Hindlimb muscle (tissue), 1 donor: ENCODE measurements at regions not wholly inside any gene's neighbourhood (a gene's known extent, or its start where the extent isn't known, plus 50 kb on each side); places are given as distances from the start of the nearest gene placed in this dataset.
"Not testable (repeated sequence)": the region's sequence is repeated elsewhere in the genome, so short reads cannot be mapped to it uniquely, and the experiment has no call there.

ENCODE experiments used
- DNase-seq: peaks from one replicate; pipeline ENCODE4 v3.0.0-alpha.2; 2013

DNA sequence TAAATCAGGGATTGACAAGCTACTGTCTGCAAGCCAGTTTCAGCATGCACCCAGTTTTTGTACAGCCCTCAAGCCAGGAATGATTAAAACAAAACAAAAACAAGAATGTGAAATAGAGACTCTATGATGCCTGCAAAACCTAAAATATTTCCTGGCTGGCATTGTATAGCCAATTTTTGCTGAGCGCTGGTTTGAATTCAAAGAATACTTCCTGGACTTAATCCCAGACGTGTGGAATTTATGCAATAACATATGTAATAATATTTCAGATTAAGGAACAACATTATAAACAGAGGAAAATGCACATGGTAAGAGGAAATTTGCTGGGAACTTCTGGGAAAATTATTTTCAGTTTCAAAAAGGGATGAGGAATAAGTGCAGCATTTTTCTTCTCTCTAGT is 148.1 kb upstream of the RPRM start:
- DNase-seq, result no peak

DNA sequence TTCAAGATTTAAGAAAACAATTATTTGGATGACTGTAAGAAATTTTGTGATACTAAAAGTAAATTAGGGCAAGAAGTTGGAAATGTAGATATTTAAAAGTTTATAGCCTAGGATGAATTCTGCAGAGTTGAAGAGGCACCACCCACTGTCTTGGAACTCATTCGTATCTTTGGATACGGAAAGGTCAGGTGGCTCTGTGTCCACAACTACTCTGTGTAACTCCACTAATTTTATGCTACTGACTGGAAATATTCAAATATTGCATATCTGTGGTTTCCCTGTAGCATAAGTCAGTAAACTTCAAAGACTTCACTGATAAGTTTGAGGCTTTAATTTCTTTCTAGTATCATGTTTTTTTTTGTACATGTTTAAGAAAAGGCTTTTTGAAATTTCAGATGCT is 156.9 kb upstream of the RPRM start:
- DNase-seq, result no peak

- DNase-seq, result no peak
These were observed 162.5 kb upstream of the RPRM start for GRCh38 chr2:153641046-153641445.

- no peak for DNase-seq
These were observed 166.4 kb upstream of the RPRM start for GRCh38 chr2:153644955-153645354.

DNA sequence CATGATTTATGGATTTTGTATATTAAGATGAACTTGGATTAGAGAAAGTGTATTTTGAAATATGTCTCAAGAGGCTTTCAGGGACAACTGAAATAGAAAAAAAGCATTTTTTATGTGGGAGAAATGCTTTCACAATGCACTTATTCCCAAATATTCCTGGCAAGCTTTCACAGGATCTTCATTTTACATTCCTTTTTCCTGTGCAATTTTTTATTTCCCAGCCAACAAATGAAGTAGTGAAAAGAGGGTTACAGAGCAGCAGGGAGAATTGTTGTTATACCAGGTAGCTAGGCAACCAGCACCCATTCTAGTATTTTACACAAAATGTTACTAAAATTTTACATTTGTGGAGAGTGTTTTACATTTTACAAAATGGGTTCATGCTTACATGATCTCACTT is 167.0 kb upstream of the RPRM start:
- peak; percentile 33 for DNase-seq

DNA sequence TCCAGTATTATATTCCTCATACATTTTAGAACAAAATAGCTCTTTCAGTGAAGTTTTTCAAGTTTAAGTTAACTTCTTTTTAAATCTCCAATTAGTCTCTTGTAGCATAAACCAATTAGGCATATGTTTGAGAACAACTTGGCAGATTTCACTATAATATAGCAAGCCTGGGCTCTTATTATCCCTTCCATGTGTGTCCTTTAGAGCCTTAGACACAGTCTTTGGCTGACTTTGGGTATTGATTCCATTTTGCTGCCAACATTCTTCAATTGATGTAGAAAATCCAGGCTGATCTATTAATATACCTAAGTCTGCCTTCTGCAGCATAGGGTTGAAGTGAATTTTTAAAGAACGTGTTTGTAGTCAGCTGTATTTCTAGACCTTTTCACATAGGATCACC is 179.1 kb upstream of the RPRM start:
- no peak for DNase-seq

DNA sequence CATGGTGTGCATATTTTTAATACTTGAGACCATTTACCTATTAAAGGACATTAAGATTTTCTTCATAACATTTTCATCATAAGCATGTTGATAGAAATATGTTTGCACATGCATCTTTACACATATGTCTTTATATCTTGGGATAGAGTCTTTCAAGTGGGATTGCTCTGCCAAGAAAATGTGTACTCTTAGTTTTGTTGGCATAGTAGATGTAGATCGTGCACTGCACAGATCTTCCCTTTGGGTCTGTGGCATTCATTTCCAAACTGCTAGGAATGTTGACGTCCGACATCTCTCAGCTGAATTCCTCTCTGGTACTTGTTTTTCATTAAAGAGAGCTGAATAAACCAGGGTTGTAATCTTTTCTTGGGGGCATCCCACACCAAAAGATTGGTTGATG is 183.2 kb upstream of the RPRM start:
- DNase-seq, result no peak

DNA sequence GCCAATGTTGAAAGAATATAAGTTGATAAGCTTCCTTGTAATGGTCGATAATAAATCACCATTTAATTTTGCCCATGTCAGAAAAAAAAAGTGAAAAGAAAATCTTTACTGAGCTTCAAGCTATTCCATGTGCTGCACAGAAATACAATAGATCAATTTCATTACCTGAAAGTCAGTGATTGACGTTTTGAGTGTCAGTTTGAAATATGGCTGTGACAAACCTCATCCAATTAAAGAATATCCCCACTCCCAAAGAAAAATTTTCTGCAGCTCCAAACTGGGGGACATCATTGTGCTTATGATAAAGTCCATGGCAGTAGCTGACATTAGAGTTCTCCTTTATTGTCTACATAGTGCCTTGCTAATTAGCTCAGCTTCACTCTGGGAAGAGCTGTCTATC is 184.8 kb upstream of the RPRM start:
- no peak for DNase-seq

DNA sequence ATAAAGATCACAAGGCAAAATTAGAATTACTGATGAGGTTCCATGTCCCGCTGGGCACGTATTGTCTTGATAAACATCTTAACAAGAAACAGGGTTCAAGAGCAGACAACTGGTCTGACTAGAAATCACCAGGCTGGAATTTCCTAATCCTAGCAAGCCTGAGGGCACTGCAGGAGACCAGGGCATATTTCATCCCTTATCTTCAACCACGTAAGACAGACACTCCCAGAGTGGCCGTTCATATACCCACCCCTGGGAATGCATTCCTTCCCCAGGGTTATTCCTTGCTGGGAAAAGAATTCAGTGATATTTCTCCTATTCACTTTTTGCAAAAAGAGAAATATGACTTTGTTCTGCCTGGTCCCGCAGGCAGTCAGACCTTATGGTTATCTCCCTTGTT is 185.4 kb upstream of the RPRM start:
- DNase-seq, result not testable (repeated sequence)

DNA sequence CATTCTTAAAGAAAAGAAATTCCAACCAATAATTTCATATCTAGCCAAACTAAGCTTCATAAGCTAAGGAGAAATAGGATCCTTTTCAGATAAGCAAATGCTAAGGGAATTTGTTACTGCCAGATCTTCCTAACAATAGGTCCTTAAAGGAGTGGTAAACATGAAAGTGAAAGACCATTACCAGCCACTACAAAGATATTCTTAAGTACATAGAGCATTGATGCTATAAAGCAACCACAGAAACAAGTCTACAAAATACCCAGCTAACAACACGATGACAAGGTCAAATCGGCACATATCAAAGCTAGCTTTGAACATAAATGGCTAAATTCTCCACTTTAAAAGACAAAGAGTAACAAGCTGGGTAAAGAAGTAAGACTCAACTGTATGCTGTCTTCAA is 188.9 kb upstream of the RPRM start:
- no peak for DNase-seq

- DNase-seq, result no peak
These were observed 190.4 kb upstream of the RPRM start for GRCh38 chr2:153668923-153669322.

DNA sequence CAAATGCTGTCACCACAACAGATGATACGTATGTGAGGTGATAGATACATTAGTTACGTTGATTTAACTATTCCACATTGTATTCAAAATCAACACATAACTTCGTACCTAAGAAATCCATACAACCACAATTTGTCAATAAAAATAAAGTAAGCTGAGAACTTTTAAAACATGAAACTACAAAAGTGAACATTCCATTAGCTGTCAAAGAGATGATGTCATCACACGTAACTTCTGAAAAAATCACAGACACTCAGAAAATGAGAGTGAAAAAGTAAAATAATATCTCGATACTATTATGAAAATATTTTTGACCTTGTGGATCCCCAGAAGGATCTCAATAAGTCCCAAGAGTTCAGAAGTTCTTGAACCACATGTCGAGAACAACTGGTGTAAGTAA is 161.6 kb upstream of the GALNT13 start:
- DNase-seq, result no peak

DNA sequence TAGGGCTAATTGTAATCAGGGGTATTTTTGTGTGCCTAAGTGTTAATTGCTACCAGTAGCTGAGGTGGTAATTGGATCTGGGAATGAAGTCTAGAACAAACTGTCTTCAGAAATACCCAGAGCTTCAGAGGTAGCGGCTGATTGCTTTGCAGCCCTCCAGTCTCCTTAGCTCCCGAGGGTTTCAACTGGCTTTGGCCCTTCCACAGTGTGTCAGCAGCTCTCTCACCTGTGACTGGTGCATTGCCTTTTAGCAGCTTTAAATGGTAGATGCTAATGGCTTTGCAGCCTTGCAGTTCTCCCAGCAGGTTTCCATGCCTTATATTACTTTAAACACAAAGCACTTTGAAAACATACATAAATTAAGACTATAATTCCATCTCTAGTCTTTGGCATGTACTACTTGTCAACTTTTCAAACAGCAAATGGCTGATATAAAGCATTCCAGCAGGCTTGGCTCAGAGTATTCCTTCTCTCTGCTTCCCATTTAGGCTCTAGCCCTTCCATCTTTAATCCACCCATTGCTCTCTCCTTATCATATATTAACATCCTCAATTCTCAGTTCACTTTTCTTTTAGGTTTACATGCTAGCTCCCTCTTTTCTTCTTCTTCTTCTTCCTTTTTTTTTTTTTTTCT is 156.4 kb upstream of the GALNT13 start:
- no peak for DNase-seq

DNA sequence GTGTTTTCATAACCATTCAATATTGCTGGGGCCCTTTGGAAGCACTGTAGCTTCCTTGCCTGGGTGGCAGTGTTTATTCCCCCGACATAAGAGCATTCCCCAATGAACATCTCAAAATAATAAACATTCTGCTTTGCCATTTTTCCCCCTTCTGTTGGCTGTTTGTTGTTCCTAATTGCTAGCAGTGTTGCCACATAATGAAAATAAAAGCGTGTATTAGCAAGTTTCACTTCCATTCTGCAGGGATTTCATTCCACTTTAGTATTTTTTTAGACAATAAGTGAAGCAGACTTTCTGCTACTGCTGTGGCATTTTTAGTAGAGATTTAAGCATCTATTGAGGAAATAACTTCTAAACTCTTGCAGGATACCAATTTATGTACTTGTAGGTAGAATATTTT is 154.7 kb upstream of the GALNT13 start:
- DNase-seq, result no peak

GRCh38 chr2:153739394-153739793 is 132.3 kb upstream of the GALNT13 start:
- no peak for DNase-seq

- no peak for DNase-seq
These were observed 109.8 kb upstream of the GALNT13 start for GRCh38 chr2:153761936-153762335.

- DNase-seq, result no peak
These were observed 105.3 kb upstream of the GALNT13 start for GRCh38 chr2:153766415-153766814.

DNA sequence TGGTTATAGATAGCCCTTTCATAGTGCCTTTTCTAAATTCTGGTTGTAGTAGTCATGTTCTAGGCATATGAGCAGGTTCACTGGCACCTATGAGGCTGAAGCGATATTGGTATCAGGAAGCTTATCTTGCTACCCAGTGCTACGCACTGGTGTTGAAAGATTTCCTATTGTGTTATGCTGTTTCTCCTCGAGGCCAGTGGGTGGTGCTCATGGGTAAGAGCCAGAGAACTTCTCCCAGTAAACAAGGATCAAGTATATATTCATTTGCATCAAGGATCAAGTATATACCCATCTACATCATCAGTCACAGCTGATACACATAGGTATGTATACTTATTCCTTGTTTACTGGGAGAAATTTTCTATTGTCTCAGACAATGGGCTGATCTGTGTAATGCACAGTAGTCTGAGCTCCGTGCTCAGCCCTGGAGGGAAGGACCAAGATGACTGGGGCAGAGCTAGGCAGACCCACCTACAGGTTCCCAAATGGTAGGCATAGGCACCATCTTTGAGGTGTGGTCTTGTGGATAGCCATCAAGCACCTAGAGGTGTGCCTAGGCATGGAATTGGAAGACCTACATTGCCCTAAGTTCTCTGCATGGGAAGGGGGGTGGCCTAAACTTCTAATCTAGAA is 101.2 kb upstream of the GALNT13 start:
- no peak for DNase-seq

GRCh38 chr2:153780241-153780640 is 91.5 kb upstream of the GALNT13 start:
- DNase-seq, result no peak

DNA sequence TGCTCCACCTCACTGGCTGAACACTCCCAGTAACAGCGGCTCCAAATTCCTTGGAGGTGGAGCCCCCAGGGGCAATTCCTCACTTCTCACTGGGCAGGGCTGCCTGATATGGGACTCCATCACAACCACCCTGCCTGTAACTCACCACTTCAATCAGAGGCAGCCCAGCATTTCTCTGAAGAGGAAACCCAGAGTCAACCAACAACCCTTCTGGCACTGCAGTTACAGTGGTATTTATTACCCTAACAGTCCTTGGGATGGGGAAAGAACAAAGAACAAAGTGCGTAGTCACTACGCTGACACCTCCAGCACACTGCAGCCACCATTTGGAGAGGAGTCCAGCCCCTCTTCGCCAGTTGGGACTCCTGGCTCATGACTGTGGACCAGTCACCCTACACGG is 85.7 kb upstream of the GALNT13 start:
- no peak for DNase-seq

DNA sequence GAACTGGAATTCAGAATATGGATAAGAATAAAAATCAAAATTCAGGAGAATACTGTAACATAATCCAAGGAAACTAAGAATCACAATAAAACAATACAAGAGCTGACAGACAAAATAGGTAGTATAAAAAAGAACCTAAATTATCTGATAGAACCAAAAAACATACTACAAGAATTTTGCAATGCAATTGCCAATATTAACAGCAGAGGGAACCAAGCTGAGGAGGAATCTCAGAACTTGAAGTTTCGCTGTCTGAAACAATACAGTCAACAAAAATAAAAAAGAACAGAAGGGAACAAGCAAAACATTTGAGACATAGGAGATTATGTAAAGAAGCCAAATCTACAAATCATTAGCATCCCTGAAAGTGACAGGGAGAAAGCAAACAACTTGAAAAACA is 84.1 kb upstream of the GALNT13 start:
- DNase-seq, result no peak

DNA sequence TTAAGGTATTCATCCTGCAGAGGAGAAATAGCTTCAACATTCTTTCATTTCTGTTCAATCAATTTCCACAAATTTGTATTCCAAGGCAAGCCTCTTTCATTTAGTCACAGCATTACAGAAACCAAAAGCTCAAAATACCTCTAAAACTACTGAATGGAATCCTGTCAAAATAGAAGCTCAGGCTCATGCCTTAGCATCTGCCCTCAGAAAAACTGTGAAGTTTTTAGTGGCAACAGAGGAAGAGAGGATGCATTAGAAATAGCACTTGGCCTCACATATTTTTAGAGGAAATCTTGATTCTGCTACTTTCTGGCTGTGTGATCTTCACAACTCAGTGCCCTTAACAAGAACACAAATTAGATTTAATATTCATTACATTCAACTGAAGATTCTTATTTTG is 69.1 kb upstream of the GALNT13 start:
- DNase-seq, result no peak

DNA sequence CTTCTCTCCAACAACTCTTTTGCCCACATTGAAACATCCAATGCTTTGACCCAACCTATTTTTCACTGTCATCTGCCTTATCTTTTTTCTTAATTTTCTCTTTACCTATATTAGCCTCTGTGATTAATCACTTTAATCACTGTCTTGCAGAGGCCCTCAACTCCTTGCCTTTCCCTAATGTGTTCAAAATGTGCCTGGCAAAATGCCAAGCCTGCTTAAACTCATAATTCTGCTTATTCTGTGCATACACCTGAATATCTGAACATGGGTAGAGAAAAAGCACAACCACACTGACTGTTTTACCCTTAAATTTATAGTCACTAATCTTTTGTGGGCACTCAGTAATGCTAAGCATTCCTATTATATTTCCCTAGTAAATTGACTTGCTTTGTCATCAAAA is 63.0 kb upstream of the GALNT13 start:
- DNase-seq, result no peak

- no peak for DNase-seq
These were observed 60.2 kb upstream of the GALNT13 start for GRCh38 chr2:153811516-153811915.

- no peak for DNase-seq
These were observed 59.1 kb upstream of the GALNT13 start for GRCh38 chr2:153812632-153813031.
